ENCODE measurements at regions not wholly inside any gene's neighbourhood (a gene's known extent, or its start where the extent isn't known, plus 50 kb on each side); places are given as distances from the start of the nearest gene placed in this dataset.
"Not testable (repeated sequence)": the region's sequence is repeated elsewhere in the genome, so short reads cannot be mapped to it uniquely, and the experiment has no call there.

- TF ChIP-seq JUND (IDR thresholded peaks at IDR 0.05; ENCODE audit: low read depth), result no peak
- DNase-seq (ENCODE audit: low read depth in 1 of 2, low spot score in 1 of 2), result no peak
- in situ Hi-C loops (cut with HindIII; ENCODE audit: low pct_unique_long_range_greater_than_20kb, low sequenced_read_pairs), result no loop called here
Measured at GRCh38 chr16:88326611-88327485, 55.9 kb upstream of the ZNF469 start.

- no peak for DNase-seq (ENCODE audit: low read depth in 1 of 2, low spot score in 1 of 2)
- in situ Hi-C loops (cut with HindIII; ENCODE audit: low pct_unique_long_range_greater_than_20kb, low sequenced_read_pairs), result no loop called here
- no peak for TF ChIP-seq JUND (IDR thresholded peaks at IDR 0.05; ENCODE audit: low read depth)
Measured at GRCh38 chr16:88327561-88328312, 55.0 kb upstream of the ZNF469 start.

GRCh38 chr16:88328313-88328980 lies 54.3 kb upstream of the ZNF469 start:
- no peak for TF ChIP-seq JUND (IDR thresholded peaks at IDR 0.05; ENCODE audit: low read depth)
- no peak for DNase-seq (ENCODE audit: low read depth in 1 of 2, low spot score in 1 of 2)
- in situ Hi-C loops (cut with HindIII; ENCODE audit: low pct_unique_long_range_greater_than_20kb, low sequenced_read_pairs), result no loop called here

- in situ Hi-C loops (cut with HindIII; ENCODE audit: low pct_unique_long_range_greater_than_20kb, low sequenced_read_pairs), result no loop called here
- TF ChIP-seq JUND (IDR thresholded peaks at IDR 0.05; ENCODE audit: low read depth), result no peak
- no peak for DNase-seq (ENCODE audit: low read depth in 1 of 2, low spot score in 1 of 2)
Measured at GRCh38 chr16:88329726-88330700, 52.7 kb upstream of the ZNF469 start.

GRCh38 chr16:88330971-88331890 lies 51.5 kb upstream of the ZNF469 start:
- in situ Hi-C loops (cut with HindIII; ENCODE audit: low pct_unique_long_range_greater_than_20kb, low sequenced_read_pairs), result no loop called here
- DNase-seq (ENCODE audit: low read depth in 1 of 2, low spot score in 1 of 2), result no peak

GRCh38 chr16:88331989-88332920 lies 50.5 kb upstream of the ZNF469 start:
- in situ Hi-C loops (cut with HindIII; ENCODE audit: low pct_unique_long_range_greater_than_20kb, low sequenced_read_pairs), result no loop called here
- DNase-seq (ENCODE audit: low read depth in 1 of 2, low spot score in 1 of 2), result peak in 1 of 2 experiments; percentile 69
- no peak for TF ChIP-seq JUND (IDR thresholded peaks at IDR 0.05; ENCODE audit: low read depth)

More at GRCh38 chr16:88330971-88331890, 51.5 kb upstream of the ZNF469 start:
- TF ChIP-seq JUND (IDR thresholded peaks at IDR 0.05; ENCODE audit: low read depth), result no peak

- in situ Hi-C loops (cut with HindIII; ENCODE audit: low pct_unique_long_range_greater_than_20kb, low sequenced_read_pairs); DNase-seq (ENCODE audit: low read depth in 1 of 2, low spot score in 1 of 2): not testable (repeated sequence)
Measured at GRCh38 chr16:88332921-88333825, 49.6 kb upstream of the ZNF469 start.
